Large intestine (tissue), 3 donors: ENCODE measurements at regions not wholly inside any gene's neighbourhood (a gene's known extent, or its start where the extent isn't known, plus 50 kb on each side); places are given as distances from the start of the nearest gene placed in this dataset.

Experiments used
- DNase-seq, 2 donors: peaks; one replicate each; pipeline versions ENCODE4 v3.0.0 to v3.0.0-alpha.2; 2013
- H3K27ac ChIP-seq: one replicate; pipeline ENCODE4 v1.5.1; 2013; ENCODE audit warnings: low read length
- H3K27me3 ChIP-seq: 2 replicates; pipeline ENCODE4 v1.6.1; 2013; ENCODE audit warnings: low read length; ENCODE audit not compliant: control insufficient read depth, insufficient read depth
- H3K36me3 ChIP-seq: 2 replicates; pipeline ENCODE4 v1.6.1; 2013; ENCODE audit warnings: low read length; ENCODE audit not compliant: control insufficient read depth, insufficient read depth
- H3K4me1 ChIP-seq: one replicate; pipeline ENCODE4 v1.6.1; 2013; ENCODE audit warnings: low read length; ENCODE audit not compliant: control insufficient read depth, insufficient read depth
- H3K4me3 ChIP-seq: one replicate; pipeline ENCODE4 v1.5.1; 2013; ENCODE audit warnings: low read length
- H3K9me3 ChIP-seq: one replicate; pipeline ENCODE4 v1.6.1; 2013; ENCODE audit warnings: mild to moderate bottlenecking, low read depth, low read length, moderate library complexity; ENCODE audit not compliant: control insufficient read depth
- WGBS: methylation state at CpG from one replicate; pipeline ENCODE4 v1.1.5; 2013; ENCODE audit warnings: low lambda C conversion rate; ENCODE audit not compliant: insufficient coverage; 5-methylcytosine and 5-hydroxymethylcytosine counted together

DNA sequence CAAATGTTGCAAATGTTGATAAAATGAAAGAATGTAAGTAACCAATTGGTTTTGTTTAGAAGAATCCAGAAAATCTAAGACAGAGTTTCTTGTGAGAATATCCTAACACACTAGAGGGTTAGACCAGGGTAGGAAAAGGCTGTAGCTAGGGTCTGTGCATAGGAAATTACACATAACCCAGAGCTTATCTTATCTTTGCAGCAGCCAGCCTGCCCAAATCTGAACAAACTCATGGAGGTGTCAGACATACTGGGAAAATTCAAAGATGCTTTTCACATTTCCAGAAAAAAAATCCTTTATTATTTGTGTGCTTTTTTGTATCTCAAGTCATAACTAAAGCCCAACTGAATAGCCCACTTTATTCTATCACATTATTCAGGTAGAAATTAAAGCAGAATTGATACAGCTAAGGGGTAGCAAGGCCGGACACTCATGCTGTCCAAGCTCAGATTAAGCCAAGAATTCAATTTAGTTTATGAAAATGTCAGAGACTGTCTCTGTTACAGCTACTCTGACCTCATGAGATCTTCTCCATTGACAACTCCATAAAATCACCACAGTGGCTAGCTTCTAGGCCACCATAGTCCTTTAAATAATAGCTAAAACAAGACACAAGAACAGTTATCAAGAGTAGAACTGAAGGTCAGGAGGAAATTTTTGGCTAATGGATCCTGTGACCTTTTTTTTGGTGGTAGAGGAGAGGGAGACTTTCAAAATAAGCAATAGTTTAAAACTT, 169.6 kb upstream of the RASSF8 start:
- no peaks in the 10 kb centered on the region for H3K36me3 ChIP-seq
- H3K4me1 ChIP-seq: peaks cover 2% of the 10 kb centered on the region
- no peak overlapping the region for H3K27ac ChIP-seq
- H3K9me3 ChIP-seq: no peaks in the 10 kb centered on the region
- no peak overlapping the region for H3K4me3 ChIP-seq
- WGBS: no CpG with 5 or more reads among the region's 1 CpG
- no peak for DNase-seq
- H3K27me3 ChIP-seq: no peaks in the 10 kb centered on the region

DNA sequence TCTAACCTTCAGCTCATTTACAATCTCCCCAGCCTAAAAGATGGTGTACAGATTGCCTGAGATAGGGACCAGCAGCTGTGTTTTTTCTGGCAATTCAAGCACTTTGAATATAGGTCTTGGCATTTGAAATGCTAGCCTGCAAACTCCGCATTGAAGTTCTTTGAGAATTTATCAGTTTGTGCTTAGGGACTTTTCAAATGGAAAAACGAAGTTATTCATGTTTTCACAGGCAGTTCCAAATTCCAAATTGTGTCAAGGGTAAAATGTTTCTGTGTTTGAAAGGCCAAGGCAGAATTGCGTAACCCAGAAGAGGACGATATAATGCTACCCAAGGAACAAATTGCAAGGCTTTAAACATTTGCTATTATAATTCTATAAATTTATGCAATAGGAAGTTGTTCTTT, 168.9 kb upstream of the RASSF8 start:
- no peaks in the 10 kb centered on the region for H3K27me3 ChIP-seq
- no peak for DNase-seq
- H3K9me3 ChIP-seq: no peaks in the 10 kb centered on the region
- H3K4me1 ChIP-seq: no peaks in the 10 kb centered on the region
- 100% methylated on average over 1 of the region's 4 CpGs for WGBS
- H3K36me3 ChIP-seq: no peaks in the 10 kb centered on the region
- H3K27ac ChIP-seq: no peak overlapping the region
- no peak overlapping the region for H3K4me3 ChIP-seq

DNA sequence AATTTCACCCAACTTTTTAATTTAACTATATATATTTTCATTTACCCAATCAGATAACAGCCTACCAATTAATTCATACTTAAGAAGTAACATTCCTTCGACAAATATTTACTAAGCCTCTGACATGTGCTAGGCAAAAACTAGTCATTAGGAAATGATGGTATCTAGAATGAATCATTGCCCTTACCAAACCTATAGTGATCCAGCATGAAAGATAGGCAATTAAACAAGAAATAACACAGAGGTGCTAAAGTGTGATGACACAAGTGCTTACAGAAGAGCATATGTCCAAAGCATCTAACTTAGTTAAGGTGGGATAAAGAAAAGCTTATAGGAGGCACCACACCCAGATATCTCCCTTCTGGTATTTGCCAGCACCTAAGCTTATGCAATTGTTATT, 166.5 kb upstream of the RASSF8 start:
- Histone ChIP-seq H3K4me1 (no peaks in the 10 kb centered on the region), H3K27me3 (no peaks in the 10 kb centered on the region), H3K36me3 (no peaks in the 10 kb centered on the region), H3K9me3 (no peaks in the 10 kb centered on the region), H3K27ac (no peak overlapping the region), H3K4me3 (no peak overlapping the region)
- 100% methylated on average over 1 of the region's 1 CpG for WGBS
- DNase-seq: no peak

- no peak overlapping the region for H3K27ac ChIP-seq
- no peak for DNase-seq
- H3K27me3 ChIP-seq: no peaks in the 10 kb centered on the region
- no peaks in the 10 kb centered on the region for H3K4me1 ChIP-seq
- H3K4me3 ChIP-seq: no peak overlapping the region
- no peaks in the 10 kb centered on the region for H3K9me3 ChIP-seq
- no peaks in the 10 kb centered on the region for H3K36me3 ChIP-seq
- no CpG with 5 or more reads among the region's 3 CpGs for WGBS
Measured at GRCh38 chr12:25793196-25793595, 165.3 kb upstream of the RASSF8 start.

- Histone ChIP-seq H3K9me3 (no peaks in the 10 kb centered on the region), H3K27me3 (no peaks in the 10 kb centered on the region), H3K36me3 (no peaks in the 10 kb centered on the region), H3K4me1 (no peaks in the 10 kb centered on the region), H3K4me3 (no peak overlapping the region), H3K27ac (no peak overlapping the region)
- WGBS: no CpG with 5 or more reads among the region's 3 CpGs
- DNase-seq: no peak
Measured at GRCh38 chr12:25794571-25794970, 163.9 kb upstream of the RASSF8 start.

- H3K36me3 ChIP-seq: no peaks in the 10 kb centered on the region
- no peak overlapping the region for H3K27ac ChIP-seq
- no peak overlapping the region for H3K4me3 ChIP-seq
- H3K9me3 ChIP-seq: no peaks in the 10 kb centered on the region
- no peaks in the 10 kb centered on the region for H3K27me3 ChIP-seq
- no CpG with 5 or more reads among the region's 2 CpGs for WGBS
- no peak for DNase-seq
- no peaks in the 10 kb centered on the region for H3K4me1 ChIP-seq
Measured at GRCh38 chr12:25796523-25797000, 161.9 kb upstream of the RASSF8 start.

DNA sequence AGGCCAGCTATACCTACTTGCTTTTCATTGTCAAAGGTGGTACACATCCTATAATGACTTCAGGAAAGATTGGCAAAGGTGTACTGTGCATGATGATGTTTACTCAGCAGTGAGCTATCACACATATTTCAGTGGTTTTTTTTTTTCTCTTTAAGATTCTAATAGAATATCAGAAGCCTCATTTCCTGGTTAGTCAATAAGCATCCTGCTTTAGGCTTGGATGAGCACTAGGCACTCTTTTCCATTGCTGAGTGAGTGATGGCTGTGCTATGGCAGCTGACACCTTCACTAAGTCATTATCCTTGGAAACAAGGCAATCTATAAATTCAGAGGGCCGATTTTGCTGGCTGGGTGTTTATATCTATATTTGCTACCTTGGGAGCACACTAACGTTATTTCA, 161.1 kb upstream of the RASSF8 start:
- Histone ChIP-seq H3K27me3 (no peaks in the 10 kb centered on the region), H3K4me1 (no peaks in the 10 kb centered on the region), H3K27ac (no peak overlapping the region), H3K4me3 (no peak overlapping the region), H3K9me3 (no peaks in the 10 kb centered on the region), H3K36me3 (no peaks in the 10 kb centered on the region)
- no peak for DNase-seq
- WGBS: no CpG with 5 or more reads among the region's 2 CpGs

- no peaks in the 10 kb centered on the region for H3K36me3 ChIP-seq
- no peak for DNase-seq
- no CpG with 5 or more reads among the region's 4 CpGs for WGBS
- H3K4me1 ChIP-seq: no peaks in the 10 kb centered on the region
- H3K27me3 ChIP-seq: no peaks in the 10 kb centered on the region
- no peak overlapping the region for H3K4me3 ChIP-seq
- no peaks in the 10 kb centered on the region for H3K9me3 ChIP-seq
- no peak overlapping the region for H3K27ac ChIP-seq
Measured at GRCh38 chr12:25797949-25798348, 160.5 kb upstream of the RASSF8 start.

GRCh38 chr12:25800101-25800500, 158.4 kb upstream of the RASSF8 start:
- 100% methylated on average over 1 of the region's 1 CpG for WGBS
- H3K36me3 ChIP-seq: no peaks in the 10 kb centered on the region
- no peak overlapping the region for H3K27ac ChIP-seq
- H3K9me3 ChIP-seq: no peaks in the 10 kb centered on the region
- H3K4me1 ChIP-seq: no peaks in the 10 kb centered on the region
- H3K27me3 ChIP-seq: no peaks in the 10 kb centered on the region
- DNase-seq: no peak
- no peak overlapping the region for H3K4me3 ChIP-seq

GRCh38 chr12:25801734-25802133, 156.7 kb upstream of the RASSF8 start:
- WGBS: 80% methylated on average over 1 of the region's 1 CpG
- Histone ChIP-seq H3K9me3 (no peaks in the 10 kb centered on the region), H3K27me3 (no peaks in the 10 kb centered on the region), H3K4me1 (no peaks in the 10 kb centered on the region), H3K36me3 (no peaks in the 10 kb centered on the region), H3K27ac (no peak overlapping the region), H3K4me3 (no peak overlapping the region)
- no peak for DNase-seq

DNA sequence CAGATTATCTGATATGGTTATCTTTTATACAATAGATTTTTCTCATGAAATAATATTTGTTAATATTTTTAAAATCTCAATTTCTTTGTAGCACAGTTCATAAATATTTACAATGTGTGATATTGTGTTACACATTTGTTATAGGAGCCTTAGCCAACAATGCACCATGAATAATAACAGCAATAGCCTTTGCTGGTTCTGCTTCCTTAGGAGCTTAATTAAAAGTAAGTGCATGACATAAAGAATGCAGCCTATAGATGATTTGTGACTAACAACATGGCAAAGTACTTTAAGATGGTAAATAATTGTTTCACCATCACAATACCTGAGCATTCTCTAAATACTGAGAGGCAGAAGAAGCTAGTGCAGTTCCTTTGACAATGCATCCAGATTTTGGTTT, 156.3 kb upstream of the RASSF8 start:
- Histone ChIP-seq H3K27me3 (no peaks in the 10 kb centered on the region), H3K27ac (no peak overlapping the region), H3K36me3 (no peaks in the 10 kb centered on the region), H3K4me1 (no peaks in the 10 kb centered on the region), H3K9me3 (no peaks in the 10 kb centered on the region), H3K4me3 (no peak overlapping the region)
- no peak for DNase-seq
